Glutamatergic neuron (in vitro differentiated cells): ENCODE measurements at regions not wholly inside any gene's neighbourhood (a gene's known extent, or its start where the extent isn't known, plus 50 kb on each side); places are given as distances from the start of the nearest gene placed in this dataset.

Source experiments
- DNase-seq: peaks from one replicate; pipeline ENCODE4 v3.0.0; 2022
- H3K27ac Mint-ChIP-seq: one replicate; pipeline ENCODE4 v1.8.0; 2020; ENCODE audit warnings: mild to moderate bottlenecking, mixed read lengths, inconsistent platforms; ENCODE audit not compliant: unreplicated experiment
- H3K27me3 Mint-ChIP-seq: one replicate; pipeline ENCODE4 v1.8.0; 2020; ENCODE audit warnings: mild to moderate bottlenecking, moderate library complexity, mixed read lengths, inconsistent platforms; ENCODE audit not compliant: unreplicated experiment
- H3K36me3 Mint-ChIP-seq: one replicate; pipeline ENCODE4 v1.8.0; 2020; ENCODE audit warnings: mild to moderate bottlenecking, mixed read lengths, inconsistent platforms; ENCODE audit not compliant: unreplicated experiment
- H3K4me1 Mint-ChIP-seq: one replicate; pipeline ENCODE4 v1.8.0; 2020; ENCODE audit warnings: mild to moderate bottlenecking, low read depth, mixed read lengths, inconsistent platforms; ENCODE audit not compliant: unreplicated experiment
- H3K4me3 Mint-ChIP-seq: one replicate; pipeline ENCODE4 v1.8.0; 2020; ENCODE audit warnings: mild to moderate bottlenecking, mixed read lengths, inconsistent platforms; ENCODE audit not compliant: unreplicated experiment
- H3K9me3 Mint-ChIP-seq: one replicate; pipeline ENCODE4 v1.8.0; 2020; ENCODE audit warnings: mild to moderate bottlenecking, moderate library complexity, mixed read lengths, inconsistent platforms; ENCODE audit not compliant: unreplicated experiment
- CTCF ChIP-seq: fragments of 200-600 bp; sonication (generic); IDR thresholded peaks from one replicate; pipeline ENCODE4 v1.5.0; 2021; ENCODE audit not compliant: partially characterized antibody, unreplicated experiment

DNA sequence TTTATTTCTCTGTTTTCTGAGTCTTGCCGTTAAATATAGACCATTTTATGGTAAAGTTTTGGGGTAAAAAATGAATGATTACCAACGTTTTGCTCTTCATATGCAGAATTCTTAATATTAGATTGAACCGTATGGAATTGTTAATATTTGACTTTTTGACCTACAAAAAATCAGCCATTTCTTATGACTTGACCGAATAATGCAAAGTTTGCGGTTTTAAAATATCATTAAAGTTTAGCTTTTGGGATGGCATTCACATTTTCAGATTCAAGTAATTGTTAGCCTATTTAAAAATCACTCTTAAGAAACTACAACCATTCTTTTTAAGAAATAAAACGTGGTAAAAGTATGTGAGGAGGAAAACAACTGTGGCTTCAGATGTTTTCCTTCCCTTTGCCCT lies 138.0 kb downstream of the HAUS1 start:
- no peaks in the 10 kb centered on the region for H3K9me3 Mint-ChIP-seq
- no peaks in the 10 kb centered on the region for H3K27me3 Mint-ChIP-seq
- TF ChIP-seq CTCF = no peak
- H3K4me3 Mint-ChIP-seq = no peak overlapping the region
- no peak for DNase-seq
- H3K27ac Mint-ChIP-seq = no peak overlapping the region
- no peaks in the 10 kb centered on the region for H3K4me1 Mint-ChIP-seq
- no peaks in the 10 kb centered on the region for H3K36me3 Mint-ChIP-seq

DNA sequence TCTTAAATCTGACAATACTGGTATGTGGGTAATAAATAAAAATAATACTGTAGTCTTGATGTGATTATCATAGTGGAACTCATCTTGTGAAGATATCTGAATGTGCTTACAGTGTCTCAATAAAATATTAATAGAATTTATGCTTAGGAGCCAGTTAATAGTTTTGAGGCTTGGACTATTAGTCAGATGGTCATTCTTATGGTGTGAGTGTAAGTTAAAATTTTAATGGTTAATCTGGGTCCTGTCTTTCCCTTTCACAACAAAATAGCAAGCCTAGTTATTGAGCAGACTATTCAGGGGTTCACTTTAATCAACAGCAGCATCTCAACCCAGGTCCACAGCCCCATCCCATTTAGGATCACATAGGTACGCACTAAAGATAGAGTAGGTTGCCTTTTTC lies 138.9 kb downstream of the HAUS1 start:
- H3K4me1 Mint-ChIP-seq = no peaks in the 10 kb centered on the region
- no peak overlapping the region for H3K4me3 Mint-ChIP-seq
- H3K27ac Mint-ChIP-seq = no peak overlapping the region

GRCh38 chr18:46243673-46244072 lies 139.5 kb downstream of the HAUS1 start:
- H3K27me3 Mint-ChIP-seq = no peaks in the 10 kb centered on the region
- H3K4me1 Mint-ChIP-seq = no peaks in the 10 kb centered on the region
- DNase-seq = no peak
- no peak overlapping the region for H3K27ac Mint-ChIP-seq
- no peak for TF ChIP-seq CTCF
- no peaks in the 10 kb centered on the region for H3K36me3 Mint-ChIP-seq
- no peaks in the 10 kb centered on the region for H3K9me3 Mint-ChIP-seq
- H3K4me3 Mint-ChIP-seq = no peak overlapping the region

More for the DNA sequence above, 138.9 kb downstream of the HAUS1 start:
- Mint-ChIP-seq H3K27me3 (no peaks in the 10 kb centered on the region), H3K9me3 (no peaks in the 10 kb centered on the region), H3K36me3 (no peaks in the 10 kb centered on the region)
- DNase-seq = no peak
- no peak for TF ChIP-seq CTCF

DNA sequence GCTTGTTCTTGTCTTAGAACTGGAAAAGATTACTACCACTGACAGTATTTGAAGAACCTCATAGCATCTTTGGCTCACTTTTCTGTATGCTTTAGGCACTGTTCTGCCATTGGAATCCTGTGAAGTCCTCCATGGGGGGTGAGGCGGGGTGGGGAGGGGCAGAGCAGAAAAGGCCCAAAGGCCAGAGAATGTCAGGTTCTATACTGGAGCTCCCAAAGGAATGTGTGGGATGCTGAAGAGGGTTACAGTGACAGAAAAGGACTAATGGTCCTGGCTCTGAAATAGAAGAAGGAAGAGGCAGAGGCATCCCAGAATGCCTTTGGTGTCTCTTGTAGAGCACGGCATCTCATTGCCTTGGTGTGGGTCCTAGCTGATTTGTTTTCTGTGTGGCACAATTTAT lies 141.9 kb downstream of the HAUS1 start:
- Mint-ChIP-seq H3K27me3 (no peaks in the 10 kb centered on the region), H3K4me1 (peaks cover 7% of the 10 kb centered on the region), H3K36me3 (no peaks in the 10 kb centered on the region), H3K4me3 (no peak overlapping the region), H3K9me3 (peaks cover 2% of the 10 kb centered on the region), H3K27ac (no peak overlapping the region)
- DNase-seq = no peak
- no peak for TF ChIP-seq CTCF

DNA sequence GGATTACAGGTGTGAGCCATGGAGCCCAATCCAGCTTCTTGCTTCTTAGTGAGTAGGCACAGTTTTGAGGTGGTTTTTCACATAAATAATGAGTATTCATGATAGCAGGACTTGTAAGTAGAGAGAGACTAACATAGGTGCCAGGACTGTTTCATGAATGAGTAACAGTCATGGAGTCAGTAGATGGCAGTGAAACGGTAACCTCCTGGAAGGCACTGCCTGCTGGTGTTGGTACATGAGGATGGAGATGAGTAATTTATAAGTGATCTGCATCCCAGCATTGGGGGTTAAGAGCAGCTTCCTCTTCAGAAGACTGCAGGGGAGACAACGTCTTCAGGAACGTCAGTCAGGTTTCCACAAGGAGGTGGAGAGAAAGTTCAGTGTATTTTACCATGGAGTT lies 143.8 kb downstream of the HAUS1 start:
- Mint-ChIP-seq H3K27ac (no peak overlapping the region), H3K4me1 (peaks cover 7% of the 10 kb centered on the region), H3K9me3 (peaks cover 2% of the 10 kb centered on the region), H3K27me3 (no peaks in the 10 kb centered on the region), H3K36me3 (no peaks in the 10 kb centered on the region), H3K4me3 (no peak overlapping the region)
- no peak for DNase-seq
- TF ChIP-seq CTCF = no peak
